ENCODE measurements at regions not wholly inside any gene's neighbourhood (a gene's known extent, or its start where the extent isn't known, plus 50 kb on each side); places are given as distances from the start of the nearest gene placed in this dataset.

- H3K4me1 Mint-ChIP-seq (ENCODE audit: insufficient read depth, unreplicated experiment): no peaks in the 10 kb centered on the region
- H3K4me3 Mint-ChIP-seq (ENCODE audit: unreplicated experiment): no peak overlapping the region
- no peaks in the 10 kb centered on the region for H3K9me3 Mint-ChIP-seq (ENCODE audit: unreplicated experiment)
- H3K27ac Mint-ChIP-seq (ENCODE audit: low read depth, unreplicated experiment): no peak overlapping the region
- H3K27me3 Mint-ChIP-seq (ENCODE audit: insufficient read depth, unreplicated experiment): no peaks in the 10 kb centered on the region
- TF ChIP-seq CTCF (IDR thresholded peaks at IDR 0.05; ENCODE audit: unreplicated experiment): no peak
- DNase-seq (ENCODE audit: unreplicated experiment): no peak
- no peaks in the 10 kb centered on the region for H3K36me3 Mint-ChIP-seq (ENCODE audit: insufficient read depth, unreplicated experiment)
- intact Hi-C loops (cut with micrococcal nuclease): no loop called here
- CTCF ChIA-PET: interaction anchor here (0.5 to 0.7 kb wide), 3 partner anchors 12 to 817 kb away, joined by 3 to 4 read pairs (median 3); no protein-coding TSS in a partner anchor
- no TSS peak for BruUV-seq (replicated peaks)
- POLR2A ChIA-PET: interaction anchor here (0.5 to 0.8 kb wide), 2 partner anchors 12 to 1827 kb away, joined by 3 to 4 read pairs; no protein-coding TSS in a partner anchor
Measured at GRCh38 chr6:22925304-22925835, 356.0 kb downstream of the HDGFL1 start.

GRCh38 chr6:22925920-22926789 is 356.8 kb downstream of the HDGFL1 start:
- ChIA-PET POLR2A (no interaction called here), CTCF (interaction anchor here (0.5 to 0.7 kb wide), 2 partner anchors 111 to 134 kb away, joined by 3 to 4 read pairs; no protein-coding TSS in a partner anchor)
- intact Hi-C loops (cut with micrococcal nuclease): no loop called here
- no peak overlapping the region for H3K4me3 Mint-ChIP-seq (ENCODE audit: unreplicated experiment)
- TF ChIP-seq CTCF (IDR thresholded peaks at IDR 0.05; ENCODE audit: unreplicated experiment): no peak
- no TSS peak for BruUV-seq (replicated peaks)
- DNase-seq (ENCODE audit: unreplicated experiment): no peak
- no peak overlapping the region for H3K27ac Mint-ChIP-seq (ENCODE audit: low read depth, unreplicated experiment)
- H3K4me1 Mint-ChIP-seq (ENCODE audit: insufficient read depth, unreplicated experiment): no peaks in the 10 kb centered on the region
- no peaks in the 10 kb centered on the region for H3K36me3 Mint-ChIP-seq (ENCODE audit: insufficient read depth, unreplicated experiment)
- H3K9me3 Mint-ChIP-seq (ENCODE audit: unreplicated experiment): no peaks in the 10 kb centered on the region
- no peaks in the 10 kb centered on the region for H3K27me3 Mint-ChIP-seq (ENCODE audit: insufficient read depth, unreplicated experiment)

GRCh38 chr6:22926790-22927354 is 357.5 kb downstream of the HDGFL1 start:
- no peak for TF ChIP-seq CTCF (IDR thresholded peaks at IDR 0.05; ENCODE audit: unreplicated experiment)
- intact Hi-C loops (cut with micrococcal nuclease): no loop called here
- no peak for DNase-seq (ENCODE audit: unreplicated experiment)
- no TSS peak for BruUV-seq (replicated peaks)
- CTCF ChIA-PET: interaction anchor here (0.7 kb wide), 1 partner anchor 110 kb away, joined by 3 read pairs; no protein-coding TSS in a partner anchor
- no peaks in the 10 kb centered on the region for H3K36me3 Mint-ChIP-seq (ENCODE audit: insufficient read depth, unreplicated experiment)
- H3K27me3 Mint-ChIP-seq (ENCODE audit: insufficient read depth, unreplicated experiment): no peaks in the 10 kb centered on the region
- no peak overlapping the region for H3K4me3 Mint-ChIP-seq (ENCODE audit: unreplicated experiment)
- POLR2A ChIA-PET: no interaction called here
- no peaks in the 10 kb centered on the region for H3K4me1 Mint-ChIP-seq (ENCODE audit: insufficient read depth, unreplicated experiment)
- no peak overlapping the region for H3K27ac Mint-ChIP-seq (ENCODE audit: low read depth, unreplicated experiment)
- H3K9me3 Mint-ChIP-seq (ENCODE audit: unreplicated experiment): no peaks in the 10 kb centered on the region

- intact Hi-C loops (cut with micrococcal nuclease): no loop called here
- Mint-ChIP-seq H3K9me3 (ENCODE audit: unreplicated experiment) (no peaks in the 10 kb centered on the region), H3K27me3 (ENCODE audit: insufficient read depth, unreplicated experiment) (no peaks in the 10 kb centered on the region), H3K27ac (ENCODE audit: low read depth, unreplicated experiment) (no peak overlapping the region), H3K4me3 (ENCODE audit: unreplicated experiment) (no peak overlapping the region), H3K4me1 (ENCODE audit: insufficient read depth, unreplicated experiment) (no peaks in the 10 kb centered on the region), H3K36me3 (ENCODE audit: insufficient read depth, unreplicated experiment) (no peaks in the 10 kb centered on the region)
- no peak for DNase-seq (ENCODE audit: unreplicated experiment)
- CTCF ChIA-PET: no interaction called here
- no TSS peak for BruUV-seq (replicated peaks)
- POLR2A ChIA-PET: no interaction called here
- no peak for TF ChIP-seq CTCF (IDR thresholded peaks at IDR 0.05; ENCODE audit: unreplicated experiment)
Measured at GRCh38 chr6:22928775-22929174, 359.4 kb downstream of the HDGFL1 start.
